HepG2 (cell line): ENCODE measurements at regions not wholly inside any gene's neighbourhood (a gene's known extent, or its start where the extent isn't known, plus 50 kb on each side); places are given as distances from the start of the nearest gene placed in this dataset.

ENCODE experiments used
- ATAC-seq: fragments of 200-7000 bp; cut with Tn5 transposase; 3 replicates; pipeline ENCODE4 v1.9.1; 2020; ENCODE audit warnings: mild to moderate bottlenecking, moderate library complexity
- BruUV-seq: library from RNA; stranded (reverse); fragments of 400-500 nt; replicated peaks from 2 replicates; lab custom pipeline; 2021; lab: Mats Ljungman, UMichigan
- CTCF ChIA-PET: fragments of 300-600 bp; formaldehyde crosslinking; extraction: SDS; loops from one replicate; lab custom pipeline; 2021; ENCODE audit warnings: low total read pairs, inconsistent platforms, low intra/inter-chr PET ratio; lab: Yijun Ruan, JAX
- POLR2A ChIA-PET: fragments of 350-600 bp; sonication (Branson Sonifier 250); formaldehyde crosslinking; loops from one replicate; lab custom pipeline; 2020; ENCODE audit warnings: antibody characterized with exemption, inconsistent platforms; lab: Yijun Ruan, JAX
- DNase-seq: peaks from one replicate; pipeline ENCODE4 v3.0.0-alpha.2; 2015; ENCODE audit warnings: low spot score
- FAIRE-seq: peaks from 3 replicates; lab custom pipeline; 2011; peaks lifted over from hg19 to GRCh38; lab: Jason Lieb, UNC
- H2AFZ ChIP-seq: one replicate; pipeline ENCODE4 v1.6.1; 2011; ENCODE audit warnings: low read length, inconsistent platforms
- H3K27ac ChIP-seq: fragments of 300-600 bp; 3 replicates; pipeline ENCODE4 v1.8.0; 2011; ENCODE audit warnings: mixed run types, mild to moderate bottlenecking, mixed read lengths, low read length, inconsistent platforms; ENCODE audit not compliant: insufficient read depth; ENCODE audit errors: extremely low read length
- H3K27me3 ChIP-seq, 2 experiments: fragments of 200-600 bp in 1 of 2; 2 replicates in 1 of 2; 3 replicates in 1 of 2; pipeline versions ENCODE4 v1.6.0 to v1.8.0; 2011; ENCODE audit warnings: low read length in 2 of 2, mild to moderate bottlenecking in 2 of 2, moderate library complexity in 2 of 2, inconsistent platforms in 1 of 2; ENCODE audit not compliant: insufficient read depth in 2 of 2, control insufficient read depth in 1 of 2
- H3K36me3 ChIP-seq, 2 experiments: fragments of 200-600 bp in 1 of 2; replicated peaks in 1 of 2; 2 replicates in 1 of 2; 3 replicates in 1 of 2; pipeline versions ENCODE4 v1.5.1 to v1.8.0; 2011; ENCODE audit warnings: low read length in 2 of 2, inconsistent platforms in 1 of 2; ENCODE audit not compliant: insufficient read depth in 2 of 2, control insufficient read depth in 1 of 2
- H3K4me1 ChIP-seq: 2 replicates; pipeline ENCODE4 v1.5.1; 2012; ENCODE audit warnings: low read length, inconsistent platforms; ENCODE audit not compliant: insufficient read depth
- H3K4me2 ChIP-seq: 2 replicates; pipeline ENCODE4 v1.6.0; 2011; ENCODE audit warnings: low read depth, low read length, inconsistent platforms
- H3K4me3 ChIP-seq, 3 experiments: fragments of 200-600 bp in 1 of 3; sonication (generic), shearing (Covaris generic) in 1 of 3; replicated peaks in 1 of 3; 2 replicates each; pipeline ENCODE4 v1.5.1; 2011 to 2016; ENCODE audit warnings: low read length in 3 of 3, inconsistent platforms in 2 of 3, low read depth in 2 of 3, mild to moderate bottlenecking in 2 of 3, control low read depth in 1 of 3, mixed read lengths in 1 of 3; ENCODE audit not compliant: insufficient read depth in 1 of 3
- H3K79me2 ChIP-seq: one replicate; pipeline ENCODE4 v1.6.1; 2011; ENCODE audit warnings: low read length, inconsistent platforms; ENCODE audit not compliant: insufficient read depth
- H3K9ac ChIP-seq: 2 replicates; pipeline ENCODE4 v1.6.0; 2011; ENCODE audit warnings: mild to moderate bottlenecking, low read depth, low read length, inconsistent platforms; ENCODE audit not compliant: insufficient read depth
- H3K9me3 ChIP-seq: 2 replicates; pipeline ENCODE4 v1.5.1; 2012; ENCODE audit warnings: mild to moderate bottlenecking, low read length
- H4K20me1 ChIP-seq: 2 replicates; pipeline ENCODE4 v1.6.0; 2011; ENCODE audit warnings: inconsistent platforms, mild to moderate bottlenecking, low read length, moderate library complexity; ENCODE audit not compliant: insufficient read depth
- CREB1 ChIP-seq, 2 experiments: fragments of 450-650 bp in 1 of 2; IDR thresholded peaks; 2 replicates each; pipeline ENCODE4 v1.6.1; 2016 to 2017; ENCODE audit warnings: control low read depth in 1 of 2, mild to moderate bottlenecking in 1 of 2, missing compliant biosample characterization in 1 of 2, missing genetic modification characterization in 1 of 2
- JUNB ChIP-seq: sonication (generic); formaldehyde crosslinking; IDR thresholded peaks from 2 replicates; pipeline ENCODE4 v1.8.0; 2022; ENCODE audit warnings: missing genetic modification reagents, mild to moderate bottlenecking, borderline replicate concordance
- NPAS2 ChIP-seq: sonication (generic); formaldehyde crosslinking; IDR thresholded peaks from 2 replicates; pipeline ENCODE4 v1.8.0; 2022; ENCODE audit warnings: mild to moderate bottlenecking, missing genetic modification reagents, borderline replicate concordance
- REL ChIP-seq: sonication (generic); formaldehyde crosslinking; conservative IDR thresholded peaks from 2 replicates; pipeline ENCODE4 v1.8.0; 2022; ENCODE audit warnings: mild to moderate bottlenecking, missing genetic modification reagents, moderate library complexity
- REXO4 ChIP-seq: sonication (generic); formaldehyde crosslinking; IDR thresholded peaks from 2 replicates; pipeline ENCODE4 v1.8.0; 2022; ENCODE audit warnings: missing genetic modification reagents, mild to moderate bottlenecking, borderline replicate concordance
- SAFB2 ChIP-seq: sonication (generic); formaldehyde crosslinking; IDR thresholded peaks from 2 replicates; pipeline ENCODE4 v1.5.1; 2020; ENCODE audit warnings: missing genetic modification reagents, low read depth, mild to moderate bottlenecking, borderline replicate concordance
- SIN3A ChIP-seq: IDR thresholded peaks from 2 replicates; pipeline ENCODE4 v1.6.1; 2011; ENCODE audit warnings: low read depth, mild to moderate bottlenecking, control low read depth, low read length, borderline replicate concordance
- U2AF1 ChIP-seq: fragments of 200-400 bp; formaldehyde crosslinking; optimal IDR thresholded peaks from 2 replicates; pipeline ENCODE3; 2017; ENCODE audit warnings: mild to moderate bottlenecking, low read depth, low read length
- ZBTB8A ChIP-seq: sonication (generic); formaldehyde crosslinking; IDR thresholded peaks from 2 replicates; pipeline ENCODE4 v1.4.0; 2020; ENCODE audit warnings: mild to moderate bottlenecking, low read depth, missing genetic modification reagents, borderline replicate concordance
- ZIK1 ChIP-seq: sonication (generic); formaldehyde crosslinking; IDR thresholded peaks from 2 replicates; pipeline ENCODE4 v1.5.0; 2020; ENCODE audit warnings: mild to moderate bottlenecking, low read depth, missing genetic modification reagents, borderline replicate concordance
- WGBS: methylation state at CpG from one replicate; pipeline ENCODE4 v1.1.6; 2017; ENCODE audit warnings: low lambda C conversion rate; 5-methylcytosine and 5-hydroxymethylcytosine counted together
- in situ Hi-C: cut with HindIII; loops from 2 replicates; pipeline ENCODE4 v1.10.0; 2017; ENCODE audit warnings: low pct_unique_long_range_greater_than_20kb; ENCODE audit not compliant: extremely low pct_ligation_motif_present
- intact Hi-C: fragments of 100-400 bp; cut with micrococcal nuclease; formaldehyde crosslinking; loops from one replicate; pipeline ENCODE4 v1.10.0; 2022; ENCODE audit not compliant: unreplicated experiment
- TF ChIP-seq, protein P1 (sequence below): sonication (generic); formaldehyde crosslinking; IDR thresholded peaks from 2 replicates; pipeline ENCODE4 v1.4.0; 2020; ENCODE audit warnings: missing genetic modification reagents
- TF ChIP-seq, protein P2 (sequence below): IDR thresholded peaks from 2 replicates; pipeline ENCODE4 v1.6.1; 2016; ENCODE audit warnings: low read depth, missing genetic modification reagents, missing compliant biosample characterization

DNA sequence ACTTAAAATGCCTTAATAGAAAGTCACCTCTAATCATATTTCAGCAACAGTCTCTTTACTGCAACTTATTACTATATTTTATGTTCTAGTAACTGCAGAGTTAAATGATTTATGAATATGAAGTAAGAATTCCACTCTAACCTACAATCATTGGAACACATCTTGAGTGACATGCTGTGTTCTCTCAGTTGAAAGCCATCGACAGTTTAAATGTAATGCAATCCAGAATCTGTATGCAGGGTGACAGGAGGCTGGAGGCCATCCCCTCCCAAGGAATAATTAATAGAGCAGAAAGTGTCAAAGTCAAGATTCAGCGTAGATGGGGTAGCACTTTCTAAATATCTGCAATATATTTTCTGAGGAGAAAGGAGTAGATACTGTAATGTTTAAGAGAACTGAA lies 590.3 kb upstream of the SORCS1 start:
- FAIRE-seq (no peak), DNase-seq (no peak), ATAC-seq (no peak)
- no peak overlapping the region for H3K27ac ChIP-seq
- BruUV-seq, result no TSS peak
- in situ Hi-C loops (no loop called here), intact Hi-C loops (no loop called here)
- H2AFZ ChIP-seq, result no peak overlapping the region
- peaks cover 71% of the 10 kb centered on the region for H3K9me3 ChIP-seq
- no peaks in the 10 kb centered on the region for H3K27me3 ChIP-seq
- POLR2A ChIA-PET, result no interaction called here
- no peak overlapping the region for H3K4me3 ChIP-seq
- no peaks in the 10 kb centered on the region for H3K79me2 ChIP-seq
- no peak overlapping the region for H3K4me2 ChIP-seq
- H3K9ac ChIP-seq, result no peak overlapping the region
- H4K20me1 ChIP-seq, result no peaks in the 10 kb centered on the region
- TF ChIP-seq SAFB2 (CRISPR knock-in tag), result no peak
- no peak for TF ChIP-seq U2AF1
- TF ChIP-seq JUNB (CRISPR knock-in tag), result no peak
- no peak for TF ChIP-seq REXO4 (CRISPR knock-in tag)
- no peak for TF ChIP-seq NPAS2 (CRISPR knock-in tag)
- TF ChIP-seq, protein P1, sequence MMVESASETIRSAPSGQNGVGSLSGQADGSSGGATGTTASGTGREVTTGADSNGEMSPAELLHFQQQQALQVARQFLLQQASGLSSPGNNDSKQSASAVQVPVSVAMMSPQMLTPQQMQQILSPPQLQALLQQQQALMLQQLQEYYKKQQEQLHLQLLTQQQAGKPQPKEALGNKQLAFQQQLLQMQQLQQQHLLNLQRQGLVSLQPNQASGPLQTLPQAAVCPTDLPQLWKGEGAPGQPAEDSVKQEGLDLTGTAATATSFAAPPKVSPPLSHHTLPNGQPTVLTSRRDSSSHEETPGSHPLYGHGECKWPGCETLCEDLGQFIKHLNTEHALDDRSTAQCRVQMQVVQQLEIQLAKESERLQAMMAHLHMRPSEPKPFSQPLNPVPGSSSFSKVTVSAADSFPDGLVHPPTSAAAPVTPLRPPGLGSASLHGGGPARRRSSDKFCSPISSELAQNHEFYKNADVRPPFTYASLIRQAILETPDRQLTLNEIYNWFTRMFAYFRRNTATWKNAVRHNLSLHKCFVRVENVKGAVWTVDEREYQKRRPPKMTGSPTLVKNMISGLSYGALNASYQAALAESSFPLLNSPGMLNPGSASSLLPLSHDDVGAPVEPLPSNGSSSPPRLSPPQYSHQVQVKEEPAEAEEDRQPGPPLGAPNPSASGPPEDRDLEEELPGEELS (CRISPR knock-in tag), result no peak
- TF ChIP-seq SIN3A, result no peak
- CTCF ChIA-PET, result no interaction called here
- no peaks in the 10 kb centered on the region for H3K36me3 ChIP-seq
- H3K4me1 ChIP-seq, result no peaks in the 10 kb centered on the region
- 6% methylated on average over 2 of the region's 2 CpGs for WGBS

DNA sequence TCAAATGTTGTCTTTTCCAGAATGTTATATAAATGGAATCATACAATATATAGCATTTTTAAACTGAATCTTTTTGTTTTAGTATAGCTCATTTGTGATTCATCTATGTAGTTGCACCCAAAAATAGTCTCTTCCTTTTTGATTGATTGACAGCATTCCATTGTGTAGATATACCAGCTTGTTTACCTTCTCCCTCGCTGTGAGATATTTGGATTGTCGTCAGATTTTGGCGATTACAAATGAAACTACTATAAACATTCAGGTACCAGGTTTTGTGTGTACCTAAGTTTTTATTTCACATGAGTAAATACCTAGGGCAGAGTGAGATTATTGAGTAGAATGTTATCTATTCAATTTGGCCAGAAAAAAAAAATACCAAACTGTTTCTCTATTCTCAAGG lies 584.7 kb upstream of the SORCS1 start:
- Histone ChIP-seq H3K4me1 (no peaks in the 10 kb centered on the region), H3K4me3 (no peak overlapping the region), H3K79me2 (no peaks in the 10 kb centered on the region), H3K27ac (no peak overlapping the region), H4K20me1 (no peaks in the 10 kb centered on the region), H3K9ac (no peak overlapping the region), H2AFZ (no peak overlapping the region), H3K36me3 (no peaks in the 10 kb centered on the region), H3K9me3 (peaks cover 81% of the 10 kb centered on the region), H3K27me3 (no peaks in the 10 kb centered on the region), H3K4me2 (no peak overlapping the region)
- FAIRE-seq (no peak), DNase-seq (no peak), ATAC-seq (no peak)
- POLR2A ChIA-PET, result no interaction called here
- CTCF ChIA-PET, result no interaction called here
- WGBS, result under 1% methylated on average over 3 of the region's 3 CpGs
- intact Hi-C loops, result no loop called here
- in situ Hi-C loops, result no loop called here
- BruUV-seq, result no TSS peak
- TF ChIP-seq REL (CRISPR knock-in tag), result no peak
- TF ChIP-seq CREB1 (IDR thresholded peaks at IDR 0.05), result no peak
- TF ChIP-seq CREB1 (CRISPR knock-in tag; IDR thresholded peaks at IDR 0.05), result no peak
- TF ChIP-seq, protein P2, sequence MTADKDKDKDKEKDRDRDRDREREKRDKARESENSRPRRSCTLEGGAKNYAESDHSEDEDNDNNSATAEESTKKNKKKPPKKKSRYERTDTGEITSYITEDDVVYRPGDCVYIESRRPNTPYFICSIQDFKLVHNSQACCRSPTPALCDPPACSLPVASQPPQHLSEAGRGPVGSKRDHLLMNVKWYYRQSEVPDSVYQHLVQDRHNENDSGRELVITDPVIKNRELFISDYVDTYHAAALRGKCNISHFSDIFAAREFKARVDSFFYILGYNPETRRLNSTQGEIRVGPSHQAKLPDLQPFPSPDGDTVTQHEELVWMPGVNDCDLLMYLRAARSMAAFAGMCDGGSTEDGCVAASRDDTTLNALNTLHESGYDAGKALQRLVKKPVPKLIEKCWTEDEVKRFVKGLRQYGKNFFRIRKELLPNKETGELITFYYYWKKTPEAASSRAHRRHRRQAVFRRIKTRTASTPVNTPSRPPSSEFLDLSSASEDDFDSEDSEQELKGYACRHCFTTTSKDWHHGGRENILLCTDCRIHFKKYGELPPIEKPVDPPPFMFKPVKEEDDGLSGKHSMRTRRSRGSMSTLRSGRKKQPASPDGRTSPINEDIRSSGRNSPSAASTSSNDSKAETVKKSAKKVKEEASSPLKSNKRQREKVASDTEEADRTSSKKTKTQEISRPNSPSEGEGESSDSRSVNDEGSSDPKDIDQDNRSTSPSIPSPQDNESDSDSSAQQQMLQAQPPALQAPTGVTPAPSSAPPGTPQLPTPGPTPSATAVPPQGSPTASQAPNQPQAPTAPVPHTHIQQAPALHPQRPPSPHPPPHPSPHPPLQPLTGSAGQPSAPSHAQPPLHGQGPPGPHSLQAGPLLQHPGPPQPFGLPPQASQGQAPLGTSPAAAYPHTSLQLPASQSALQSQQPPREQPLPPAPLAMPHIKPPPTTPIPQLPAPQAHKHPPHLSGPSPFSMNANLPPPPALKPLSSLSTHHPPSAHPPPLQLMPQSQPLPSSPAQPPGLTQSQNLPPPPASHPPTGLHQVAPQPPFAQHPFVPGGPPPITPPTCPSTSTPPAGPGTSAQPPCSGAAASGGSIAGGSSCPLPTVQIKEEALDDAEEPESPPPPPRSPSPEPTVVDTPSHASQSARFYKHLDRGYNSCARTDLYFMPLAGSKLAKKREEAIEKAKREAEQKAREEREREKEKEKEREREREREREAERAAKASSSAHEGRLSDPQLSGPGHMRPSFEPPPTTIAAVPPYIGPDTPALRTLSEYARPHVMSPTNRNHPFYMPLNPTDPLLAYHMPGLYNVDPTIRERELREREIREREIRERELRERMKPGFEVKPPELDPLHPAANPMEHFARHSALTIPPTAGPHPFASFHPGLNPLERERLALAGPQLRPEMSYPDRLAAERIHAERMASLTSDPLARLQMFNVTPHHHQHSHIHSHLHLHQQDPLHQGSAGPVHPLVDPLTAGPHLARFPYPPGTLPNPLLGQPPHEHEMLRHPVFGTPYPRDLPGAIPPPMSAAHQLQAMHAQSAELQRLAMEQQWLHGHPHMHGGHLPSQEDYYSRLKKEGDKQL, result no peak
- no peak for TF ChIP-seq ZIK1 (CRISPR knock-in tag)
- TF ChIP-seq ZBTB8A (CRISPR knock-in tag), result no peak
